ENCODE measurements at regions not wholly inside any gene's neighbourhood (a gene's known extent, or its start where the extent isn't known, plus 50 kb on each side); places are given as distances from the start of the nearest gene placed in this dataset.
"Not testable (repeated sequence)": the region's sequence is repeated elsewhere in the genome, so short reads cannot be mapped to it uniquely, and the experiment has no call there.

DNA sequence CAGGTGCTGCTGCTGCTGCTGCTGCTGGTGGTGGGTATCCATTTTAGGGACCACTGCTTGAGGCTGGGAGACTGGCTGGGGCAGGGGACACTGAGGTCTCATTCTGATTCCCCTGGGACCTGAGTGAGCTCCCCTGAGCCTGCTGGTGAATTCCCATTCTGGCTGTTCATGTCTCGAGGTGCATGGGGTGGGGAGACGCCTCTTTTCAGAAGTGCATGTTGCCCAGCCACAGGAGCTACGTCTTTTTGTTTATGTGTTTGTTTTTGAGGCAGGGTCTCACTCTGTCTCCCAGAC lies 133.4 kb downstream of the RHOU start:
- no peak for DNase-seq (ENCODE audit: low spot score)

DNA sequence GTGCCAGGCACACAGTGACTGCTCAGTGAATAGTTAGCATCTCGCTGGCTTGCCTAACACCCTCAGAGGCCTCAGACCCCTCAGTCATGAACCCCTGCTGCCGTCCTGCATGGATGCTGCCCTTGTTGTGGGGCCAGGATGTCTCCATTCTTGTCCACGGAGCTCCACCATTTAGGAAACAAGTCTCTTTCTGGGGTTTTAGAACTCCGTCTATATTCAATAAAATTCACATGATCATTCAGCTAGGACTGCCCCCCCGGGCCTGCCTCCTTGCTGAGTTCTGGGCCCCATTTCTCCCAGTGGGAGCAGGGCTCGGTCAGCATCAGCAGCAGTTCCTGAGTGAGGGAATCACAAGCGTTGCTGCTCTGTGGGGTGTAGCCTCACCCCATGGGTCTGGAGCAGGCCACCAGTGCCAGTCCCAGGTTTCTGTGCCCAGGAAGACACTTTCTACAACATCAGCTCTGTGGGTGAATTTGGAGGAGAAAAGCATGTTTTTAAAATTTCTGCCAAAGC lies 134.1 kb downstream of the RHOU start:
- no peak for DNase-seq (ENCODE audit: low spot score)

DNA sequence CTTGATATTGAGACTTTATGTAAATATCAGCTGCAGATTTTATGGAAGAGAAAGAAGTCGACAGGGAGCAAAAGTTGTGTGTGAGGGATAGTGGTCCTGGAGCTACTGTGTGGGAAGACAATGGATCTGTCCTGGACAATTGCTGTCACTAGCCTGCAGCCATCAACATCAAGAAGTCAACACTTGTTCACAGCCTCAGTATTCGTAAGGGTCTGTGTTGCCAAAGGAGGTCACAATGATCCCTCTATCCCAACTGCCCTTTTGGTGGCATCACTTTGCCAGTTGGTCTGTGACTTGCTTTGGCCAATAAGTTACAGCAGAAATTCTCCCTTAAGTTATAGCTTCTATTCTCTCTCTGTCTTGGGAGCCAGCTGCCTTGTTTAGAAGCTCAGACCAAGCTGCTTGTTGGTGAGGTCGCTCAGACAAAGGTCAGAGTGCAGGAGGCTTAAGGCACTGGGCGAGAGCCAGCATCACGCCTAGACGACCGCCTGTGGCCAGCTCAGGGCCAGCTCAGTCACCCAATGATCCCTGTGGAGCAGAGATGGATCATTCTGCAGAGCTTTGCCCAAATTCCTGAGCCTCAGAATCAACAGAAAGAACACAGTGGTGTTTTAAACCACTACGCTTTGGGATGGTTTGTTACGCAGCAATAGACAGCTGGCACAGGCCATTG lies 134.9 kb downstream of the RHOU start:
- DNase-seq (ENCODE audit: low spot score): peak; percentile 72

DNA sequence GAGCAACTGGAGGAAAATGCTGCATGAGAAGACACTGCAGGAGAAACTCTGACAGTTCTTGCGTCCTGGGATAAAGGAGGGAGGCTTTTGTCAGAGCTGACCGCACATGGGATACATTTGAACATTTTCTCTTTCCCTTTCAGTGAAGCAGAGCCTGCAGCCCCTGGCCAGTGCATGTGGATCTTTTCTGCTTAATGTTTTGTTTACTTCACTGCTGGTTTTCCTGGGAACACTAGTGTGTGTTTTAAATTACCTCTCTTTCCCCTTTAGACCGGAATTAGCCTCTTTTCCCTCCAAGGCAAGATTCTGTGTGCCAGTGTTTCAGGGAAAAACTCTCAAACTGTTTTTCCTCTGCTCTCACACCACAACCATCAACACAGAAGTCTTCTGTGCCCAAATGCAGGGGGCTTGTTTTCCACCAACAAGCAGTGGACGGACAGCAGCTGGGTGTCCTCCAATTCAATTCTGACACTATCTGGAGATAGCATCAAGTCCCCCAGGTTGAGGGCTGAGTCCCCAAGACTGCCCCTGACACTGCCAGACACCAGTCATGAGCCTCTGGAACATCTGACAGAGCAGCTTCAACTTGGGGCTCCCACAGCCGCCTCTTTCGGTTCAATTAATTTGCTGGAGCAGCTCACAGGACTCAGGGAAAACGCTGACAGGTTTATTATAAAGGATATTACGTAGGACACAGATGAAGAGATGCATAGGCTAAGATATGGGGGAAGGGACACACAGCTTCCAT lies 136.2 kb downstream of the RHOU start:
- peak; percentile 72 for DNase-seq (ENCODE audit: low spot score)

DNA sequence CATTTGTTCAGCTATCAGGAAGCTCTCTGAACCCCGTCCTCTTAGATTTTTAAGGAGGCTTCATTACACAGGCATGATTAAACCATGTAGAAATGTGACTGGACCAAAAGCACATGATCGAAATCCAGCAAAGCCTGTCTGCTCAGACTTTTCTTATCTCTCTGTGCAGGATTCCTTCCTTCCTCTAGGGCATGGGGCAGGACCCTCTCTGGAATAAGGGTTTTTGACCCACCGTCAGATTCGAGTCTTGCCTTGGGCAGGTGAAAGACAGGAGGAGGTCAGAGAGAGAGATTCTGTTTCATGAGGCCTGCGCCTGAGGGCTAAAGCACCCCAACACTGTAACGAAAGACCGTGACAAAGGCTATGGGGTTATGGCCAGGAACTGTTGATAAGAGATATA lies 136.8 kb downstream of the RHOU start:
- DNase-seq (ENCODE audit: low spot score): no peak

DNA sequence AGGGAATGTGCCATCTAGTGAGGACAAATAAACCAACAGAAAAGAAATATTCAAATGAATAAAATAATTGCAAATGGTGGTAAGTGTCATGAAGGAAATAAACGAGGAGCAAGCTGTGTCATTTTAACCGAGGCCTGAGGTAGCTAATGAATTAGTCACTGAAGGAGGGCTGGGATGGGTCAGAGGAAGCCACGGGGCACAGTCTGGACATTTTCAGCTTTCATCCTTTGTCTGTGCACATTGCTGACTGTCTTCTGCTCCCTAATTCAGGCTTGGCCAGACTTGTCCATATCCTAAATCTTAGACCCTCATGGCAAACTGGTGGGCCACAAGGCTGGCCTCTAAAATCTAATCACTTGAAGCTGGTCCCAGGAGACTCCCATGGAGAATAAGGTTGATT lies 138.4 kb downstream of the RHOU start:
- no peak for DNase-seq (ENCODE audit: low spot score)

DNA sequence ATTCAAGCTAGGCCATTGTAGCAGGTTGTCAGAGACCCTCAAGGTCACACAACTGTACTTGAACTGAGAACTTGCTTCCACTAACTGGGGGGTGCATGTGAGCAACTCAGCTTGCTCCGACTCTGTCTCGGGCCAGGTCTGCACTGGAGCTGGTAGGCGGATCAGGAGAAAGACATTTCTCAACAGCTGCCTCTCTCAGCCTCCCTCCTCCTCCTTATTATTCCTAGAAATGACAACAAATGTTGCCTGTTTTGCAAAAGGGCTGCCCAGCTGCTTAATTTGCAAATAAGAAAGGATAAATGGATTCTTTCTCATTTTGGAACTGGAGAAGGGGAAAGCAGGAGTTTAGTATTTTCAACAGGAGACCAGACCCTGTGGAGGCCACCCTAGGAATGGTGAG lies 140.5 kb downstream of the RHOU start:
- peak; percentile 67 for DNase-seq (ENCODE audit: low spot score)

DNA sequence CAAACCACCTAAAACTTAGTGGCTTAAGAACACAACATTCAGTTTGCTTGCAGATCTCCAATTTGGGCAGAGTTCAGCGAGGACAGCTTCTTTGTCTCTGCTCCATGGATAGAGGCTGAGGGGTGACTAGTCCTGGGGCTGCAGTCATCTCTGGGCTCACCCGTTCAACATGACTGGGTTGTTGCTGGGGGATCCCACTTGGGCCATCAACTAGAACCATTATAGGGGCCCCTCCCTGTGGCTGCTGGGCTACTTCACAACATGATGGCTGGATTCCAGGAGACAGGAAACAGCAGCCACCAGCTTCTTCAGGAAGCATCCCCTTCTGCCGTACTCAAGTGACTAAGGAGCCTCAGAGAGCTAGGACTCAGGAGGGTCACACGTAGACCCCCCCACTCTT lies 140.9 kb downstream of the RHOU start:
- no peak for DNase-seq (ENCODE audit: low spot score)

DNA sequence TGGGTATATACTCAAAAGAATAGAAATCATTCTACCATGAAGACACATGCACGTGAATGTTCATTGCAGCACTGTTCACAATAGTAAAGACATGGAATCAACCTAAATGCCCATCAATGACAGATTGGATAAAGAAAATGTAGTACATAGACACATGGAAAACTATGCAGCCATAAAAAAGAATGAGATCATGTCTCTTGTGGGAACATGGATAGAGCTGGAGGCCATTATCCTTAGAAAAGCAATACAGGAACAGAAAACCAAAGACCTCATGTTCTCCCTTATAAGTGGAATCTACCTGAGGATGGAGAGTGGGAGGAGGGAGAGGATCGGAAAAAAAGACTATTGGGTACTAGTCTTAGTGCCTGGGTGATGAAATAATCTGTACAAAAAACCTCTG lies 143.9 kb downstream of the RHOU start:
- DNase-seq (ENCODE audit: low spot score): no peak

DNA sequence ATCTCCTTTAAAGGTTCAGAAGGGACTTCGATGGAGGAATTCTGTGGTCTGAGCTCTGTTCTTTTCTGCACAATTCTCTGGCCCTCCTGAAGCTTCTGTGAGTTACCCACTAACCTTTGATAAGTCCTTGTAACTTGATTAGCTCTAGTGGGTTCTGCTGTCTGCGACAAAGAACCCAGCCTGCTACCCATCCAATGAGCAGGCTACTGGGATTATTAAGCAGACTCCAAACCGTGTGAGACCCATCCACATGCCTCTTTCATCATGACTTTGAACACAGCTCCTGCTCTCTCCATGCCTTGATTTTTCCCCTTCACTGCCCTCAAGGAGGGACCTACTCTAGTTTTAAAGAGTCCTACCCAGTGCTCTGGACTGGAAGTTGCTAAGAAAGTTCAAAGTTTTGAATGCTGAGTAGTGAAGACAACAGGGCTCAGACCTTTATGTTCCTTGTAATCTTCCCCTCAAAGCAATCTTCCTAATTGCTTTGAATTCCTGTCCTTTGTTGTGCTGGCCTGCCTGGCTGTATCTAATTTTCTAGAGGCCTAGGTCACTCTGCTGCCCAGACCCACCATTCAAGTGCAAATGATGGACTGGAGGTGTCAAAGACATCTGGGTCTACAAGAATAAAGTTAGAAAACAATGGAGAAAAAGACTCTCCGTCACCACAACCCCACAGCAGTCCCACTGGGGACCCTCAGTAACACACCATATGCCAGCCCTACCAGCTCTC lies 146.9 kb downstream of the RHOU start:
- DNase-seq (ENCODE audit: low spot score): no peak

DNA sequence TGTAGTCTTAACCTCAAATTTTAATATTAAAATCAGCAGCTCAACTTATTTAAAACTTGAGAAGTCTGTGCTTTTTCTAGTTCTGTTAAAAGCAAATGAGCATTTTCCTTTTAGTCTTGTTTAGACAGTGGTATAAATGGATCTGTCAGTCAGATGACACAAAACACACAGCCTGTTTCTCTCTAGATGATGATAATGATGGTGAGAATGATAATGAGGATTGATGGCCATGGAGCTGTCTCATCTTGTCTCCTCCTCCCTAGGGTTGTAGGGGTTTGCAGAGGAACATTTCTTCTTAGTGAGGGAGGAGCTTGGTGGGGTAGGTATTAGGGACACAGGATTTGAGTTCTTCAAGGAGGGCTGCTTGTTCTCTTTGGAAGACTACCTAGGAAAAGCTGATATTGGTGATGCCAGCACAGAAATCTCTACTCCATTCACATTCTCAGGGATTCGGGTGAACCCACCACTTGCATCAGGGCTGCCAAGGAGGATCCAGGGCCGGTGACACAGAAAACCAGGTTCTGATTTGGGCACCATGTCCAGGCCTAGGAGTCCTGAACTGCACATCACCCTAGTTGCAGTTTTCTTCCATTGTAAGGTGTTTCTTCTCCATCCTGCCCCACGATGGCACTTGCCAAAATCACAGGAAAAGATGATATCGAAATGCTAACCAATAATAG lies 147.6 kb downstream of the RHOU start:
- DNase-seq (ENCODE audit: low spot score): no peak

DNA sequence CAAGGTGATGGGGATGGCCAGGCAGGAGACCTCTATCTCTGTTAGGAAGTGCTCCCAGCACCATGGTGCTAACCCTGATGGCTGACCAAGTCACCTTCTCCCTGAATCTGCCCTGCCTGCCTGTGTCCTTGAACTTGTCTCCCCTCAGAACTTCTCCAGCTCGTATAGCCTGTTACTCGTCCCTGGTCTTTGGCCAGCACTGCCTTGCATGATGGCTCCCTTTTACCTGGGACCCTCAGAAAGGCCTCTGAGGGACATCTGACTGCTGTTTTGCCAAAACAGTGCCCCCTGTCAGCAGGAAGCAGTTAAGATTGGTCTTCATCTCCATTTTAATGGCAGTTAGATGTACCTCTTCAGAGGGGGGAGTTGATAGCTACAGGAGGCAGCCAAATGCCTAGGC lies 148.3 kb downstream of the RHOU start:
- no peak for DNase-seq (ENCODE audit: low spot score)

DNA sequence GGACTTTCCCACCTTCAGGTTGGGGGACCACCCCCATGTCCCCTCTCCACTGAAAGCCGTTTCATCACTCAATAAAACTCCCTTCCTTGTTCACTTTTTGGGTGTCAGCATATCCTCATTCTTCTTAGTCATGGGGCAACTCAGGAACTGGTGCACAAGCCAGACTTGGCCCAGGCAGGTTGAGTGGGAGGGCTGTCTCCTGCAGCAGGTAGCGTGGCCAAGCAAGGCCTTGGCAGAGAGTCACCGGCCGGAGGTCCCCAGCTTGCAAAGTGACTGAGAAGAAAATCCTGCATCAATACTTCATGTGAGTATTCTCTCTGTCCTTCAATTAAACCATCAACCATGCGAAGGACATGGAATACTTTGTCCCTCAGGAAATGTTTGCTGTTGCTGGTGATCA lies 148.9 kb downstream of the RHOU start:
- no peak for DNase-seq (ENCODE audit: low spot score)

DNA sequence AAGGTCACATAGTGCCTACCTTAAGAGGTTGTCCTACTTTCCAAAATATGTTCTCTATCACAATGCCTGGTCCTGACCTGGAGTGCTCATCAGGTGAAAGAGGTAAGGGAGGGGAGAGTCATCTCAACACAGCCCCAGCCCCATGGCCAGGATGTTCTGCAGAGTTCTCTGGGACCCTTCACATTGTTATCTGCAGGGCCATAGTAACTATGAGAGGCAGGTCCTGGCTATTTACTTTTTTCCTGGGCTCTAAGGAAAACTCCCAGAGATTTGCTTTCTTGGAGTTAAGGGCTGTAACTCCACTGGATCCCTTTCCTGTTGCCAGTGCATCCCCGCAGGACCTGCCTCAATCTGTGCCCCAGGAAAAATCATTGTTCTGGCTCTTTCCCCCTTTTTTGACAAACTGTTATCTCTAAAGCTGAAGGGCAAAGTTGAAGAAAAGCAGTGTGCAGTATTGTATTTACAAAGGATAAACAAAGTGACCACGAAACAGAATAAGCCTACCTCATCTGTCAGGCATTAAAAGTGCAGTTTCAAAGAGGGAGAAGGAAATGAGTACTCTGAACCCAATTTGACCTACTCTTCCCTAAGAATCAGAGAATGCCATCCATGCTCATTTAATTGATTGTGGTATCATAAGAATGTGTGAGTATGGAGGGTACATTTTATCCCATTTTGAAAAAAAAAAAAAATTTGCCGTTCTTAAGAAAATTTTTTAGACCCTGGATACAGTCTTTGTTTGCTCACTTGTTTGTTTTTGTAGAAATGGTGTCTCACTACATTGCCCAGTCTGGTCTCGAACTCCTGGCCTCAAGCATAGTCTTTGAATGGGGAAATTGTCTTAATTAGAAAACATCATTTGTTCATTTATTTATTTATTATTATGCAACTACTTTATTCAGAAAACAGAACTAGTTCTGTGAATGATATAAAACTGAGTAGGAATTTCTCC lies 149.6 kb downstream of the RHOU start:
- no peak for DNase-seq (ENCODE audit: low spot score)

DNA sequence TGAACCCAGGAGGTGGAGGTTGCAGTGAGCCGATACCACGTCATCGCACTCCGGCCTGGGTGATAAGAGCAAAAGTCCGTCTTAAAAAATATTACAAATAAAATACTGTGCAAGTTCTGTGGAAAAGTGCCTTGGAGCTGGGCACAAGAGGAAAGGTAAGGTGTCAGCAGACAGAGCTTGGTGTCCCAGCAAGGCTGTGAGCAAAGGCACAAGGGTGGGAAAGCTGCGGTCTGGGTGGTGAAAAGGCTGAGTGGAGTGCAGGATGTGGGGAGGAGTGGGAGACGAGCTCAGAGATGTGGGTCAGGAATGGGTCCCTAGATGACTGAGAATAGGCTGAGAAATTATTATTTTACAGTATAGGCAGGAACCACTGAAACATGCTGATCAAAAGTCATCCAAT lies 150.6 kb downstream of the RHOU start:
- DNase-seq (ENCODE audit: low spot score): no peak

DNA sequence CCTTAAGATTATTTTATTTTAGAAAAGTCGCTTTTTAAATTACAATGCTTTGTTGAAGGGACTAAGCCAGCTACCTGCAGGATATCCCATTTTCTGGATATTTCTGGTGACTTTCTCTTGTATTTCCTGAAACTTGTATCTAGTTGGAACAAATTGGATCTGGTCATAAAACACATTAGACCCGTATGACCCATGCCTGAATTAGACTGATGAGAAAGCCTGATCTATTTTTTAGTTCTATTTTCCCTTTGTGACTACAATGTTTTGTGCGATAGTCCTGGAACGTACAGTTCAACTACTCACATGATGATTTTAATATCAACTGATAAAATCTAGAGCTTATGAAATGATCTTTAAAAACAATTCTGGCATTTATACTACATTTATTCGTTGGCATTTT lies 151.8 kb downstream of the RHOU start:
- no peak for DNase-seq (ENCODE audit: low spot score)

DNA sequence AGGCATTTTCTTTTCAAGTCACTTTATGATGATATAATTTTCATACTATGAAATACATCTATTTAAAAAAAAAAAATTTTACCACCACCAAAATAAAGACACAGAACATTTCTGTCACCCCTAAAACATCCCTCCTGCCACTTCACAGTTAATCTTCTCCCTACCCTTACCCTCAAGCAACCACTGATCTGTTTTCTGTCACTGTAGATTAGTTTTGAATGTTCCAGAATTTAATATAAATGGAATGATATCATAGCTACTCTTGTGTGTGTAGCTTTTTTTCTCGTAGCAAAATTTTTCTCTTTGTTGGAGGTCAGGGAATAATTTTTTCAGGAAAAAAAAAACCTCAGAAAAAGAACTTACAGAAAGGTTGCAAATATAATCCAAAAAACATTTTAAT lies 152.7 kb downstream of the RHOU start:
- no peak for DNase-seq (ENCODE audit: low spot score)

DNA sequence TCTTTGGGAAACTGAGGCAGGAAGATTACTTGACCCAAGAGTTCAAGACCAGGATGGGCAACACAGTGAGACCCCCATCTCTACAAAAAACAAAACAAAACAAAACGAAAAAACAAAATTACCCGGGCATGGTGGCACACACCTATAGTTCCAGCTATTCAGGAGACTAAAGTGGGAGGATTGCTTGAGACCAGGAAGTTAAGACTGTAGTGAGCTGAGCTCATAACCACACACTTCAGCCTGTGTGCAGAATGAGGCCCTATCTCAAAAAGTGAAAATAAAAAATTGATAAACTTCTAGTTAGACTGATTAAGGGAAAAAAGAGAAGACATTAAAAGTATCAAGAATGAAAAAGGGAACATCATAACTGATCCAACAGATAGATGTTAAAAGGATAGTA lies 154.0 kb downstream of the RHOU start:
- no peak for DNase-seq (ENCODE audit: low spot score)

DNA sequence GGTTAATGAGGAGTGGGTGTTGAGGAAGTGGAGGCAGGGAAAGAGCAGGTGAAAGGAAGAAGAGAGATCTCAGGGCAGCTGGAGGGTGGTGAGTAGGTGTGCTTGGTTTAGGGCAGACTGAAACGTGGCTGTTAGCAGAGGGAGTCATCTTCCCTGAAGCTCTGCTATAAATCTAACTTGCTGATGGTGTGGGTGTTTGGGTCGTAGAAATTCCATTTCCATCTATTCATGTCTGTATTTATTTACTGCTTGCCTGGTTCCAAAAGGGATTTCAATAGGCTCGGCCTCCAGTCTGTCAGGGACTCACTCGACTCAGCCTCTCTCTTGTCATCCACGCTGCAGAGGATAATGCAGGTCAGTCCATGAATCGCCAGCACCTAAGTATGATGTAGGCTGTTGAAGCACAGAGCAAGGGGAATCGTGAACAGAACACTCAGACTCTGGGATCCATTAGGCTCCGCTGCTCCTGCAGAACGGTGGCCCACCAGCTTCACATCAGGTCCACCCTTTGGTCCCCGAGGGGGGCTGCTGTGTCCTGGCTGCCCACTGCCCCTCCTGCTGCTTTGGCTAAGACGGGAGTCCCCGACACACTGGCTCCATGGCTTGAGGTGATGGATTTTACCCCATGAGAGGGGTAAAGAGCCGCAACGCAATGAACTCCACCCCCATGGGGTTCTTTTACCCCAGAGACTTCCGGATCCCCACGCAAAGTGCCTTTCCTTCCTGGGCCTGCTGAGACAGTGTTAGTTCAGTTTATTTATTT lies 156.2 kb downstream of the RHOU start:
- no peak for DNase-seq (ENCODE audit: low spot score)

DNA sequence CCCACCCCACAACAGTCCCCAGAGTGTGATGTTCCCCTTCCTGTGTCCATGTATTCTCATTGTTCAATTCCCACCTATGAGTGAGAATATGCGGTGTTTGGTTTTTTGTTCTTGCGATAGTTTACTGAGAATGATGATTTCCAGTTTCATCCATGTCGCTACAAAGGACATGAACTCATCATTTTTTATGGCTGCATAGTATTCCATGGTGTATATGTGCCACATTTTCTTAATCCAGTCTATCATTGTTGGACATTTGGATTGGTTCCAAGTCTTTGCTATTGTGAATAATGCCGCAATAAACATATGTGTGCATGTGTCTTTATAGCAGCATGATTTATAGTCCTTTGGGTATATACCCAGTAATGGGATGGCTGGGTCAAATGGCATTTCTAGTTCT lies 156.9 kb downstream of the RHOU start:
- not testable (repeated sequence) for DNase-seq (ENCODE audit: low spot score)
